ENCODE measurements at regions not wholly inside any gene's neighbourhood (a gene's known extent, or its start where the extent isn't known, plus 50 kb on each side); places are given as distances from the start of the nearest gene placed in this dataset.

DNA sequence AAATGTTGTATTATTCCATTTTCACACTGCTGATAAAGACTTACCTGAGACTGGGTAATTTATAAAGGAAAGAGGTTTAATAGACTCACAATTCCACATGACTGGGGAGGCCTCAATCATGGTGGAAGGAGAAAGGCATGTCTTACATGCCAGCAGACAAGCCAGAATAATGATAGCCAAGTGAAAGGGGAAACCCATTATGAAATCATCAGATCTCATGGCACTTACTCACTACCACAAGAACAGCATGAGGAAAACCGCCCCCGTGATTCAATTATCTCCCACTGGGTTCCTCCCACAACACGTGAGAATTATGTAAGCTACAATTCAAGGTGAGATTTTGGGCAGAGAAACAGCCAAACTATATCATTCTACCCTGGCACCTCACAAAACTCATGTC is 2535.1 kb downstream of the ARAP2 start:
- TF ChIP-seq CTCF (IDR thresholded peaks at IDR 0.05; ENCODE audit: control extremely low read depth, extremely low read depth, low read depth, missing control alignments): no peak
- ChIA-PET POLR2A (no interaction called here), CTCF (no interaction called here)
- no peak for DNase-seq (ENCODE audit: extremely low spot score)

GRCh38 chr4:33711826-33712225 is 2532.5 kb downstream of the ARAP2 start:
- CTCF ChIA-PET: no interaction called here
- no peak for TF ChIP-seq CTCF (IDR thresholded peaks at IDR 0.05; ENCODE audit: control extremely low read depth, extremely low read depth, low read depth, missing control alignments)
- no peak for DNase-seq (ENCODE audit: extremely low spot score)
- POLR2A ChIA-PET: no interaction called here

- ChIA-PET POLR2A (no interaction called here), CTCF (no interaction called here)
- DNase-seq (ENCODE audit: extremely low spot score): no peak
- no peak for TF ChIP-seq CTCF (IDR thresholded peaks at IDR 0.05; ENCODE audit: control extremely low read depth, extremely low read depth, low read depth, missing control alignments)
These were observed 2529.3 kb downstream of the ARAP2 start for GRCh38 chr4:33714971-33715370.

DNA sequence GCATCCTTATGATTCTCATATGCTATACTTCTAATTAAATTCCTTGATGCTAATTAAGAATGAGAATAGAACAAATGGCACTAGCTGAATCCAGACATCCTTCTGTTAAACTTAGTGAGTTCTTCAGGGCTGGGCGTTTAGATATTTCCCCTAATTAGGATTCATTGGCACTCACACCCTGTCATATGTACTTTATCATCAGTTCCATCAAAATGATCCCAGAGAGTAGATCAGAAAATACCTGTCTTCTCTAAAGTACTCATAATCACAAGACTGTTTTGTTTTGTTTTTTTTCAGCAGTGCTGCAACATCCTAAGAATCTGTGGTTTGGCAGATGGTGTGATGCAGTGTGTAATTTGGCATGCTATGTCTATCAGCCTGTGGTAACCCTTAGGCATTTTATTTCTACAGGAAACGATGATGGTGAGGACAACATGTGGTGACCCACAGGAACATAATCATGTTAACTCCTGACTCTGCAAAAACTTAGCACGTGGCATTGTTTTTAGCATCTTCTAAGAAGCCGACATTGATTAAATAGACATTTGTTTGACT is 2528.4 kb downstream of the ARAP2 start:
- ChIA-PET CTCF (no interaction called here), POLR2A (no interaction called here)
- no peak for TF ChIP-seq CTCF (IDR thresholded peaks at IDR 0.05; ENCODE audit: control extremely low read depth, extremely low read depth, low read depth, missing control alignments)
- no peak for DNase-seq (ENCODE audit: extremely low spot score)

- ChIA-PET POLR2A (no interaction called here), CTCF (interaction anchor here (1.3 kb wide), 1 partner anchor 12 kb away, joined by 3 read pairs; no protein-coding TSS in a partner anchor)
- TF ChIP-seq CTCF (IDR thresholded peaks at IDR 0.05; ENCODE audit: control extremely low read depth, extremely low read depth, low read depth, missing control alignments): no peak
- no peak for DNase-seq (ENCODE audit: extremely low spot score)
These were observed 2522.1 kb downstream of the ARAP2 start for GRCh38 chr4:33722254-33722653.

DNA sequence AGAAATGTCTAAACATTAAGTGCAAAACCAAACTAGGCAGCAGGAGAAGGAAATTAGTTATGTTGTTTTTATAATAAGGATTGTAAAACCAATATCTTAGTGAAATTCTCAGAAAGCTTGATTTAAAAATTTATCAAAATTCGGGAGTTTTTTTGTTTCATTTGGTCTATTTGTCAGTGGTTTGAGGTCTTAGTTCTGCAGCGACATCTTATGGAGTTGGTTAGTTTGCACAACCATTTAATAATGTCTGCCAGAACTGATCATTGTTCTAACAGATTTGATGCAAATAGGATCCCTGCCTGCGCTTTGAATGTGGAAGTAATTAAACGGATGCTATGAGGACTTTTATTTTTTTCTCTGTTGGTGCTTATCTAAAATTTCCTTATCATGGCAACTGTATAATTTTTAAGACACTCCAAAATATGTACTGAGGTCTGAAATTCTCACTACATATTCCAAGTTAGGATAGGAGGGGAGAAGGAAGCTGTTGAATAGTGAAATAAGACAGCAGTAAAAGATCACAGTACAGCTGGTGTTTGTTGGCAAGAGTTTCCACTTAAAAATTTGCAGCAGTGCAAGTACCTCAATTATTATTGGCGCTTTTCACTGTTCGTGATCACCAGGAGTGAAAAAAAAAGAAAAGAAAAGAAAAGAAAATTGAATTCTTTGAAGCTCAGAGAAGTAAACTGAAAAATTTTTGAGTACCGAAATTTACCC is 2521.4 kb downstream of the ARAP2 start:
- POLR2A ChIA-PET: no interaction called here
- CTCF ChIA-PET: interaction anchor here (1.3 kb wide), 2 partner anchors 10 to 11 kb away, joined by 3 to 4 read pairs; no protein-coding TSS in a partner anchor
- DNase-seq (ENCODE audit: extremely low spot score): no peak
- TF ChIP-seq CTCF (IDR thresholded peaks at IDR 0.05; ENCODE audit: control extremely low read depth, extremely low read depth, low read depth, missing control alignments): no peak
